ENCODE measurements at regions not wholly inside any gene's neighbourhood (a gene's known extent, or its start where the extent isn't known, plus 50 kb on each side); places are given as distances from the start of the nearest gene placed in this dataset.

GRCh38 chr5:93831449-93831848, 90.0 kb upstream of the POU5F2 start:
- Mint-ChIP-seq H3K36me3 (no peaks in the 10 kb centered on the region), H3K4me1 (no peaks in the 10 kb centered on the region)

GRCh38 chr5:93830893-93831292, 89.5 kb upstream of the POU5F2 start:
- H3K27ac Mint-ChIP-seq = no peak overlapping the region
- H3K4me1 Mint-ChIP-seq = no peaks in the 10 kb centered on the region
- DNase-seq (ENCODE audit: low spot score in 2 of 2) (no peak), ATAC-seq (no peak)
- peaks cover 4% of the 10 kb centered on the region for H3K9me3 Mint-ChIP-seq
- H3K4me3 Mint-ChIP-seq = no peak overlapping the region
- no peaks in the 10 kb centered on the region for H3K36me3 Mint-ChIP-seq

More at GRCh38 chr5:93831449-93831848, 90.0 kb upstream of the POU5F2 start:
- no peak overlapping the region for H3K4me3 Mint-ChIP-seq
- no peak for DNase-seq (ENCODE audit: low spot score in 2 of 2)
- peaks cover 4% of the 10 kb centered on the region for H3K9me3 Mint-ChIP-seq
- H3K27ac Mint-ChIP-seq = no peak overlapping the region
- ATAC-seq = no peak

GRCh38 chr5:93829346-93829745, 87.9 kb upstream of the POU5F2 start:
- Mint-ChIP-seq H3K4me1 (no peaks in the 10 kb centered on the region), H3K4me3 (no peak overlapping the region), H3K9me3 (peaks cover 4% of the 10 kb centered on the region), H3K36me3 (no peaks in the 10 kb centered on the region), H3K27ac (no peak overlapping the region)
- no peak for DNase-seq (ENCODE audit: low spot score in 2 of 2)
- ATAC-seq = no peak

GRCh38 chr5:93821891-93822415, 80.6 kb upstream of the POU5F2 start:
- H3K4me3 Mint-ChIP-seq = no peak overlapping the region
- no peaks in the 10 kb centered on the region for H3K9me3 Mint-ChIP-seq

GRCh38 chr5:93819668-93820067, 78.3 kb upstream of the POU5F2 start:
- ATAC-seq (no peak), DNase-seq (ENCODE audit: low spot score in 2 of 2) (no peak)
- H3K4me1 Mint-ChIP-seq = no peaks in the 10 kb centered on the region
- H3K9me3 Mint-ChIP-seq = no peaks in the 10 kb centered on the region
- no peaks in the 10 kb centered on the region for H3K36me3 Mint-ChIP-seq
- H3K4me3 Mint-ChIP-seq = no peak overlapping the region
- no peak overlapping the region for H3K27ac Mint-ChIP-seq

More at GRCh38 chr5:93821891-93822415, 80.6 kb upstream of the POU5F2 start:
- DNase-seq (ENCODE audit: low spot score in 2 of 2) (no peak), ATAC-seq (no peak)
- Mint-ChIP-seq H3K27ac (no peak overlapping the region), H3K36me3 (no peaks in the 10 kb centered on the region), H3K4me1 (no peaks in the 10 kb centered on the region)

GRCh38 chr5:93810780-93811179, 69.4 kb upstream of the POU5F2 start:
- ATAC-seq = no peak
- Mint-ChIP-seq H3K27ac (no peak overlapping the region), H3K9me3 (no peaks in the 10 kb centered on the region), H3K36me3 (no peaks in the 10 kb centered on the region), H3K4me3 (no peak overlapping the region), H3K4me1 (no peaks in the 10 kb centered on the region)
- no peak for DNase-seq (ENCODE audit: low spot score in 2 of 2)

- no peak for ATAC-seq
- DNase-seq (ENCODE audit: low spot score in 2 of 2) = no peak
- Mint-ChIP-seq H3K36me3 (no peaks in the 10 kb centered on the region), H3K9me3 (no peaks in the 10 kb centered on the region), H3K27ac (no peak overlapping the region), H3K4me3 (no peak overlapping the region), H3K4me1 (no peaks in the 10 kb centered on the region)
These were observed 68.0 kb upstream of the POU5F2 start for GRCh38 chr5:93809430-93809829.

GRCh38 chr5:93807846-93808245, 66.4 kb upstream of the POU5F2 start:
- Mint-ChIP-seq H3K36me3 (no peaks in the 10 kb centered on the region), H3K9me3 (no peaks in the 10 kb centered on the region), H3K27ac (no peak overlapping the region), H3K4me3 (no peak overlapping the region), H3K4me1 (no peaks in the 10 kb centered on the region)
- ATAC-seq (no peak), DNase-seq (ENCODE audit: low spot score in 2 of 2) (no peak)

- Mint-ChIP-seq H3K4me1 (no peaks in the 10 kb centered on the region), H3K9me3 (no peaks in the 10 kb centered on the region), H3K27ac (no peak overlapping the region), H3K4me3 (no peak overlapping the region), H3K36me3 (no peaks in the 10 kb centered on the region)
- DNase-seq (ENCODE audit: low spot score in 2 of 2) = no peak
- no peak for ATAC-seq
These were observed 64.4 kb upstream of the POU5F2 start for GRCh38 chr5:93805616-93806379.

- Mint-ChIP-seq H3K4me1 (no peaks in the 10 kb centered on the region), H3K4me3 (no peak overlapping the region), H3K36me3 (no peaks in the 10 kb centered on the region), H3K27ac (no peak overlapping the region), H3K9me3 (no peaks in the 10 kb centered on the region)
- DNase-seq (ENCODE audit: low spot score in 2 of 2) = no peak
- ATAC-seq = no peak
These were observed 59.8 kb upstream of the POU5F2 start for GRCh38 chr5:93800988-93801811.

- no peak overlapping the region for H3K27ac Mint-ChIP-seq
- H3K36me3 Mint-ChIP-seq = no peaks in the 10 kb centered on the region
- no peaks in the 10 kb centered on the region for H3K4me1 Mint-ChIP-seq
- ATAC-seq (no peak), DNase-seq (ENCODE audit: low spot score in 2 of 2) (no peak)
- no peaks in the 10 kb centered on the region for H3K9me3 Mint-ChIP-seq
- H3K4me3 Mint-ChIP-seq = no peak overlapping the region
These were observed 53.6 kb upstream of the POU5F2 start for GRCh38 chr5:93794954-93795353.

- no peak for DNase-seq (ENCODE audit: low spot score in 2 of 2)
- no peak overlapping the region for H3K4me3 Mint-ChIP-seq
- no peaks in the 10 kb centered on the region for H3K4me1 Mint-ChIP-seq
- no peaks in the 10 kb centered on the region for H3K36me3 Mint-ChIP-seq
- H3K9me3 Mint-ChIP-seq = no peaks in the 10 kb centered on the region
- H3K27ac Mint-ChIP-seq = no peak overlapping the region
- ATAC-seq = no peak
These were observed 51.9 kb upstream of the POU5F2 start for GRCh38 chr5:93793159-93793781.

- H3K9me3 Mint-ChIP-seq = no peaks in the 10 kb centered on the region
- no peaks in the 10 kb centered on the region for H3K4me1 Mint-ChIP-seq
- ATAC-seq (no peak), DNase-seq (ENCODE audit: low spot score in 2 of 2) (no peak)
- H3K4me3 Mint-ChIP-seq = no peak overlapping the region
- H3K27ac Mint-ChIP-seq = no peak overlapping the region
- H3K36me3 Mint-ChIP-seq = no peaks in the 10 kb centered on the region
These were observed 50.1 kb upstream of the POU5F2 start for GRCh38 chr5:93791518-93791972.

Data from stimulated activated effector memory CD8-positive, alpha-beta T cell treated with anti-CD3 and anti-CD28 coated beads, Interleukin-12 subunit alpha, Interleukin-12 subunit beta, amount 100 ng/mL, for 72 hours (primary cell).